Endothelial cell of umbilical vein (primary cell): ENCODE measurements at regions not wholly inside any gene's neighbourhood (a gene's known extent, or its start where the extent isn't known, plus 50 kb on each side); places are given as distances from the start of the nearest gene placed in this dataset.
"Not testable (repeated sequence)": the region's sequence is repeated elsewhere in the genome, so short reads cannot be mapped to it uniquely, and the experiment has no call there.

Source experiments
- BruUV-seq: library from RNA; stranded (reverse); fragments of 400-500 nt; replicated peaks from 2 replicates; lab custom pipeline; 2021; lab: Mats Ljungman, UMichigan
- CTCF ChIA-PET: fragments of 300-600, 350-600 bp; sonication (Branson Sonifier 250); formaldehyde crosslinking; loops from one replicate; lab custom pipeline; 2021; ENCODE audit warnings: antibody characterized with exemption, inconsistent platforms; lab: Charles Lee
- POLR2A ChIA-PET: fragments of 300-600, 350-600 bp; sonication (Branson Sonifier 250); formaldehyde crosslinking; loops from one replicate; lab custom pipeline; 2021; ENCODE audit warnings: antibody characterized with exemption, inconsistent platforms; lab: Charles Lee
- DNase-seq: peaks from one replicate; pipeline ENCODE4 v3.0.0-alpha.2; 2011; ENCODE audit warnings: low read depth, low spot score
- FAIRE-seq: peaks from 2 replicates; lab custom pipeline; 2011; peaks lifted over from hg19 to GRCh38; lab: Jason Lieb, UNC
- H2AFZ ChIP-seq: 2 replicates; pipeline ENCODE4 v1.6.0; 2012; ENCODE audit warnings: low read depth, low read length, control low read depth, inconsistent platforms
- H3K27ac ChIP-seq: 2 replicates; pipeline ENCODE4 v1.5.1; 2011; ENCODE audit warnings: low read depth, mild to moderate bottlenecking, control low read depth, low read length, moderate library complexity; ENCODE audit not compliant: insufficient read depth
- H3K27me3 ChIP-seq, 2 experiments: 2 replicates each; pipeline versions ENCODE4 v1.6.0 to v1.6.1; 2011; ENCODE audit warnings: low read length in 2 of 2, mixed read lengths in 1 of 2; ENCODE audit not compliant: control insufficient read depth in 2 of 2, insufficient read depth in 2 of 2
- H3K36me3 ChIP-seq, 2 experiments: 2 replicates in 1 of 2; 3 replicates in 1 of 2; pipeline ENCODE4 v1.5.1; 2011; ENCODE audit warnings: low read length in 2 of 2, mild to moderate bottlenecking in 1 of 2, moderate library complexity in 1 of 2; ENCODE audit not compliant: control insufficient read depth in 2 of 2, insufficient read depth in 2 of 2; ENCODE audit errors: extremely low read depth in 1 of 2
- H3K4me1 ChIP-seq: 3 replicates; pipeline ENCODE4 v1.5.1; 2011; ENCODE audit warnings: mild to moderate bottlenecking, low read length; ENCODE audit not compliant: control insufficient read depth, insufficient read depth; ENCODE audit errors: extremely low read depth
- H3K4me2 ChIP-seq: 2 replicates; pipeline ENCODE4 v1.6.1; 2011; ENCODE audit warnings: low read length, control low read depth, mixed read lengths; ENCODE audit not compliant: insufficient read depth
- H3K4me3 ChIP-seq, 3 experiments: fragments of 200-600 bp in 1 of 3; sonication (generic), shearing (Covaris generic) in 1 of 3; replicated peaks in 1 of 3; 2 replicates each; pipeline ENCODE4 v1.5.1; 2011 to 2016; ENCODE audit warnings: control low read depth in 3 of 3, low read length in 3 of 3, mild to moderate bottlenecking in 2 of 3, inconsistent platforms in 1 of 3, low read depth in 1 of 3, moderate library complexity in 1 of 3; ENCODE audit not compliant: insufficient read depth in 1 of 3
- H3K79me2 ChIP-seq: 2 replicates; pipeline ENCODE4 v1.6.0; 2012; ENCODE audit warnings: low read length, inconsistent platforms; ENCODE audit not compliant: control insufficient read depth, insufficient read depth
- H3K9ac ChIP-seq: replicated peaks from 2 replicates; pipeline ENCODE3; 2011; ENCODE audit warnings: low read length, control low read depth; ENCODE audit not compliant: insufficient read depth; ENCODE audit errors: extremely low read depth
- H3K9me1 ChIP-seq: replicated peaks from 3 replicates; pipeline ENCODE4 v1.6.0; 2011; ENCODE audit warnings: mild to moderate bottlenecking, low read length; ENCODE audit not compliant: control insufficient read depth, insufficient read depth; ENCODE audit errors: extremely low read depth
- H3K9me3 ChIP-seq: replicated peaks from 2 replicates; pipeline ENCODE4 v1.5.1; 2012; ENCODE audit warnings: low read length, inconsistent platforms; ENCODE audit not compliant: control insufficient read depth, insufficient read depth
- H4K20me1 ChIP-seq: replicated peaks from 2 replicates; pipeline ENCODE3; 2011; ENCODE audit warnings: mild to moderate bottlenecking, low read length; ENCODE audit not compliant: control insufficient read depth, insufficient read depth; ENCODE audit errors: extremely low read depth
- EZH2 ChIP-seq: IDR thresholded peaks from 2 replicates; pipeline ENCODE4 v1.6.1; 2012; ENCODE audit warnings: borderline replicate concordance, low read depth, mild to moderate bottlenecking, moderate library complexity, low read length, inconsistent platforms; ENCODE audit not compliant: severe bottlenecking
- FOS ChIP-seq: IDR thresholded peaks from 2 replicates; pipeline ENCODE4 v1.6.1; 2011; ENCODE audit warnings: mild to moderate bottlenecking, low read length, moderate library complexity, borderline replicate concordance; ENCODE audit not compliant: insufficient read depth
- GATA2 ChIP-seq: IDR thresholded peaks from 2 replicates; pipeline ENCODE4 v1.7.0; 2011; ENCODE audit warnings: low read depth, mild to moderate bottlenecking, moderate library complexity, mixed read lengths, low read length; ENCODE audit not compliant: insufficient read length, insufficient read depth
- JUN ChIP-seq: IDR thresholded peaks from 2 replicates; pipeline ENCODE4 v1.6.1; 2011; ENCODE audit warnings: borderline replicate concordance, low read depth; ENCODE audit not compliant: insufficient read length, insufficient read depth
- MYC ChIP-seq: IDR thresholded peaks from one replicate; pipeline ENCODE4 v1.6.1; 2011; ENCODE audit warnings: mild to moderate bottlenecking, low read depth, low read length
- POLR2A ChIP-seq: IDR thresholded peaks from 2 replicates; pipeline ENCODE4 v1.6.1; 2012; ENCODE audit warnings: low read depth, mild to moderate bottlenecking, control low read depth, low read length
- POLR2AphosphoS5 ChIP-seq: IDR thresholded peaks from 2 replicates; pipeline ENCODE4 v1.6.1; 2012; ENCODE audit warnings: low read depth, mild to moderate bottlenecking, control low read depth, low read length, moderate library complexity; ENCODE audit not compliant: insufficient read depth
- dilution Hi-C: fragments of 300-500 bp; cut with MboI; formaldehyde crosslinking; loops from one replicate; pipeline ENCODE4 v1.15.0; 2019; ENCODE audit warnings: low sequenced_read_pairs; ENCODE audit not compliant: extremely low pct_ligation_motif_present
- intact Hi-C: fragments of 100-400 bp; cut with micrococcal nuclease; formaldehyde crosslinking; loops from one replicate; pipeline ENCODE4 v1.10.0; 2022
- TF ChIP-seq, protein P1 (sequence below): IDR thresholded peaks from 2 replicates; pipeline ENCODE4 v1.6.1; 2011; ENCODE audit not compliant: insufficient read depth, insufficient read length
- TF ChIP-seq, protein P2 (sequence below), 2 donors: IDR thresholded peaks; 1 replicate in 1 of 2; 2 replicates in 1 of 2; pipeline ENCODE4 v1.5.1; 2011; ENCODE audit warnings: low read length in 2 of 2, mild to moderate bottlenecking in 2 of 2, moderate library complexity in 2 of 2, control low read depth in 1 of 2, inconsistent platforms in 1 of 2, low read depth in 1 of 2; ENCODE audit not compliant: insufficient read depth in 1 of 2; ENCODE audit errors: extremely low read depth in 1 of 2

DNA sequence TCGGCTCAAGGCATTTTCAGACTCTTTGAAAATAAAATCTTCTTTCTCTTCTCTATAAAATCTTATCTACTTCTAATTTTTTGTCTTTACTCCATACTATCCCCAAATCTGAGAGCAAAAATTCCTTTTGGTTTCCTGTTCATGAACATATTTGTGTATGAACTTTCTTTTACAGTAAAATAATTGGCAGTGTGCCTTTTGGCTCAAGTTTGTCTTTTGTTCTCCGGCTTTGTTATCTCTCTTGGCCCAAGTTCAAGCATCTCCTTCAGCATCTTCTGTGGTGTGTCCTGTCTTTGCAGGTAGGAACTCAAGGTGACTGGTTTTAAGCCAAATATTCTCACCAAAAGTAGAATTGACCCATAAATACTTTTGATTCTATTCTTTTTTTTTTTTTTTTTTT lies 276.6 kb upstream of the FAT1 start:
- H4K20me1 ChIP-seq: no peaks in the 10 kb centered on the region
- no peak overlapping the region for H2AFZ ChIP-seq
- TF ChIP-seq EZH2: no peak
- no peak for TF ChIP-seq FOS
- no peak for TF ChIP-seq JUN
- no peak for TF ChIP-seq GATA2
- TF ChIP-seq, protein P1, sequence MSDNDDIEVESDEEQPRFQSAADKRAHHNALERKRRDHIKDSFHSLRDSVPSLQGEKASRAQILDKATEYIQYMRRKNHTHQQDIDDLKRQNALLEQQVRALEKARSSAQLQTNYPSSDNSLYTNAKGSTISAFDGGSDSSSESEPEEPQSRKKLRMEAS: no peak
- TF ChIP-seq, protein P2, sequence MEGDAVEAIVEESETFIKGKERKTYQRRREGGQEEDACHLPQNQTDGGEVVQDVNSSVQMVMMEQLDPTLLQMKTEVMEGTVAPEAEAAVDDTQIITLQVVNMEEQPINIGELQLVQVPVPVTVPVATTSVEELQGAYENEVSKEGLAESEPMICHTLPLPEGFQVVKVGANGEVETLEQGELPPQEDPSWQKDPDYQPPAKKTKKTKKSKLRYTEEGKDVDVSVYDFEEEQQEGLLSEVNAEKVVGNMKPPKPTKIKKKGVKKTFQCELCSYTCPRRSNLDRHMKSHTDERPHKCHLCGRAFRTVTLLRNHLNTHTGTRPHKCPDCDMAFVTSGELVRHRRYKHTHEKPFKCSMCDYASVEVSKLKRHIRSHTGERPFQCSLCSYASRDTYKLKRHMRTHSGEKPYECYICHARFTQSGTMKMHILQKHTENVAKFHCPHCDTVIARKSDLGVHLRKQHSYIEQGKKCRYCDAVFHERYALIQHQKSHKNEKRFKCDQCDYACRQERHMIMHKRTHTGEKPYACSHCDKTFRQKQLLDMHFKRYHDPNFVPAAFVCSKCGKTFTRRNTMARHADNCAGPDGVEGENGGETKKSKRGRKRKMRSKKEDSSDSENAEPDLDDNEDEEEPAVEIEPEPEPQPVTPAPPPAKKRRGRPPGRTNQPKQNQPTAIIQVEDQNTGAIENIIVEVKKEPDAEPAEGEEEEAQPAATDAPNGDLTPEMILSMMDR (IDR thresholded peaks at IDR 0.05; ENCODE audit: extremely low read depth in 1 of 2, insufficient read depth in 1 of 2, low read depth in 1 of 2, low read length in 2 of 2): no peak
- no peak for TF ChIP-seq POLR2A
- TF ChIP-seq POLR2AphosphoS5: no peak
- no peak for TF ChIP-seq MYC
- no peak overlapping the region for H3K4me3 ChIP-seq
- no peak overlapping the region for H3K9ac ChIP-seq
- H3K36me3 ChIP-seq: no peaks in the 10 kb centered on the region
- ChIA-PET POLR2A (no interaction called here), CTCF (no interaction called here)
- intact Hi-C loops (no loop called here), dilution Hi-C loops (no loop called here)
- H3K27ac ChIP-seq: no peak overlapping the region
- no peaks in the 10 kb centered on the region for H3K79me2 ChIP-seq
- H3K9me3 ChIP-seq: no peaks in the 10 kb centered on the region
- H3K4me2 ChIP-seq: no peak overlapping the region
- BruUV-seq: no TSS peak
- FAIRE-seq (no peak), DNase-seq (no peak)
- no peaks in the 10 kb centered on the region for H3K4me1 ChIP-seq
- H3K27me3 ChIP-seq: no peaks in the 10 kb centered on the region
- H3K9me1 ChIP-seq: no peaks in the 10 kb centered on the region

DNA sequence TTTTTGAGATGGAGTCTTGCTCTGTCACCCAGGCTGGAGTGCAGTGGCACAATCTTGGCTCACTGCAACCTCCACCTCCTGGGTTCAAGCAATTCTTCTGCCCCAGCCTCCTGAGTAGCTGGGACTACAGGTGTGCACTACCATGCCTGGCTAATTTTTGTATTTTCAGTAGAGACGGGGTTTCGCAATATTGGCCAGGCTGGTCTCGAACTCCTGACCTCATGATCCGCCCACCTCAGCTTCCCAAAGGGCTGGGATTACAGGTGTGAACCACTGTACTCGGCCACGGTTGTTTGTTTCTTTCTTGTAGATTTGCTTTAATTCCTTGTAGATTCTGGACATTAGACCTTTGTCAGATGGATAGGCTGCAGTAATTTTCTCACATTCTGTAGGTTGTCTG lies 278.5 kb upstream of the FAT1 start:
- H4K20me1 ChIP-seq, H2AFZ ChIP-seq, intact Hi-C loops, CTCF ChIA-PET, dilution Hi-C loops, H3K27ac ChIP-seq, H3K4me3 ChIP-seq, FAIRE-seq, H3K36me3 ChIP-seq, H3K4me2 ChIP-seq, H3K4me1 ChIP-seq, H3K9ac ChIP-seq, H3K27me3 ChIP-seq, H3K9me3 ChIP-seq, BruUV-seq, POLR2A ChIA-PET, H3K79me2 ChIP-seq, H3K9me1 ChIP-seq, DNase-seq: not testable (repeated sequence)
